ENCODE measurements at regions not wholly inside any gene's neighbourhood (a gene's known extent, or its start where the extent isn't known, plus 50 kb on each side); places are given as distances from the start of the nearest gene placed in this dataset.

- TF ChIP-seq, protein P1, sequence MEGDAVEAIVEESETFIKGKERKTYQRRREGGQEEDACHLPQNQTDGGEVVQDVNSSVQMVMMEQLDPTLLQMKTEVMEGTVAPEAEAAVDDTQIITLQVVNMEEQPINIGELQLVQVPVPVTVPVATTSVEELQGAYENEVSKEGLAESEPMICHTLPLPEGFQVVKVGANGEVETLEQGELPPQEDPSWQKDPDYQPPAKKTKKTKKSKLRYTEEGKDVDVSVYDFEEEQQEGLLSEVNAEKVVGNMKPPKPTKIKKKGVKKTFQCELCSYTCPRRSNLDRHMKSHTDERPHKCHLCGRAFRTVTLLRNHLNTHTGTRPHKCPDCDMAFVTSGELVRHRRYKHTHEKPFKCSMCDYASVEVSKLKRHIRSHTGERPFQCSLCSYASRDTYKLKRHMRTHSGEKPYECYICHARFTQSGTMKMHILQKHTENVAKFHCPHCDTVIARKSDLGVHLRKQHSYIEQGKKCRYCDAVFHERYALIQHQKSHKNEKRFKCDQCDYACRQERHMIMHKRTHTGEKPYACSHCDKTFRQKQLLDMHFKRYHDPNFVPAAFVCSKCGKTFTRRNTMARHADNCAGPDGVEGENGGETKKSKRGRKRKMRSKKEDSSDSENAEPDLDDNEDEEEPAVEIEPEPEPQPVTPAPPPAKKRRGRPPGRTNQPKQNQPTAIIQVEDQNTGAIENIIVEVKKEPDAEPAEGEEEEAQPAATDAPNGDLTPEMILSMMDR (IDR thresholded peaks at IDR 0.05), result no peak
- TF ChIP-seq POLR2A (IDR thresholded peaks at IDR 0.05), result no peak
These were observed 132.1 kb downstream of the TFCP2L1 start for GRCh38 chr2:121152861-121153260.
